OCI-M2 (cell line): ENCODE measurements at regions not wholly inside any gene's neighbourhood (a gene's known extent, or its start where the extent isn't known, plus 50 kb on each side); places are given as distances from the start of the nearest gene placed in this dataset.

ENCODE experiments used
- DNase-seq: peaks from one replicate; lab custom pipeline; 2025; ENCODE audit not compliant: unreplicated experiment; lab: John Stamatoyannopoulos, UW

DNA sequence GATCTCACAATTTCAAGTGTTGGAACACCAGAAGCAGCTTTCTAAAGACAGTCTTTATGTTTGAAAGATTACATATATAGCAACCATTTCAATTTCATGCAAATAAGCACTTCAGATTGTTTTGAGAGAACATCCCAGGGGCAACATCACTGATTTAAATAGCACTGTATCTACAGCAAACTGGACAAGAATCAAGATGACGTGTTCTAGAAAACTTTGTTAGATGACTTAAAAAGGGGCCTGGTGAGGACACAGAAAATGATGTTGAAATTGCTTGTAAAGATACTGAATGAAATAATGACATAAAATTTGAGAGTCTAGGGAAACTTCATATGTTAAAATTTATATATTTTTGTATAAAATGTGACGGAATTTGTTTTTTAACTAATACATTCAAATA lies 277.1 kb downstream of the KLF12 start:
- no peak for DNase-seq

DNA sequence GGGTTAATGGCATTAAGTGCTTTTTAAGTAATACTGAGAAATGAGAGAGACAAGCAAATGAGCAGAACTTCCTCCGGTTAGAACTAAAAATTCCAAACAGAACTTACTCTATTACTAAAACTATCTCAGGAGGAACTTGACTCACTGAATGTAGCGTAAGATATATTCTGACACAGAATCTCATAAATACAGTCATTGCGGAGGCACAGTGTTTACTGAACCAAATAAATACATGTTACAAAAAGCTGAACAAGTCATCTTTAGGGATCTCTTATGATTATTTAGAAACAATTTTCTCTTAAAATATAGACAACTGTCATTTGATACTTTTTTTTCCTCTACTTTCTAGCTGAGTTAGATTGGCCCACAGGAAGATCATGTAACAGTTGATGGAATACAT lies 283.1 kb downstream of the KLF12 start:
- no peak for DNase-seq

- DNase-seq = no peak
Measured at GRCh38 chr13:73850104-73850873, 283.9 kb downstream of the KLF12 start.

DNA sequence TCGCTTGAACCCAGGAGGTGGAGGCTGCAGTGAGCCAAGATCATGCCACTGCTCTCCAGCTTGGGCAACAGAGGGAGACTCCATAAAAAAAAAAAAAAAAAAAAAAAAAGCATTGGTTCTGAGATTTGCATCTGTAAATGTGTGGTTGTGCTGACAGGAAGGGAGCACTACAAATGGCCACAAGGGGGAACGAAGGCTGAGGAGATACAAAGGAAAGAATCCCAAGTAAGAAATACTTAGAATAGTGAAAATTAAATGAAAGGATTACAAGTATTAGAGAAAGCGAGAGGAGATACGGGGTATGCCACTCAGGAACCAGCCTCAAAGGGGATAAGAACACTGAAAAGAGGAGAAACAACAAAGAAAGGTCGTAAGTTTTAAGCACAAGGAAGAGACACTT lies 284.9 kb downstream of the KLF12 start:
- no peak for DNase-seq

DNA sequence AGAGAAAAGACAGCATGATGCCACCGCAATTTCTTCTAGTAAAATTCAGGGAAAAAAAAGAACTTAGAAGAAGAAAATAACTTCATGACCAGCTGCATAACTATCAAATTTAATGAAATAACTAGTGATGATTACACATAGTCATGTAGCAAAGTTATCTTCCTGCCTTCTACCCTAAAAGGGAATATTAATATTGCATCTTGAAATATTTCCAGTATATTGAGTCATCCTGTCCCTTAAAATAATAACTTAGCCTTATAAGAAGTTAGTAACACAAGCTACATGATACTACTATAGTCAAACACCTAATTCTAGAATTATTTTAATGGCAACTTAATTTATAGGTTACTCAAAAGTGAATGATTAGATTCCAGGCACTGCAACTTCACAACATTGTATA lies 289.2 kb downstream of the KLF12 start:
- DNase-seq = no peak

GRCh38 chr13:73842626-73843025 lies 291.6 kb downstream of the KLF12 start:
- DNase-seq = no peak

- no peak for DNase-seq
Measured at GRCh38 chr13:73842184-73842583, 292.0 kb downstream of the KLF12 start.

DNA sequence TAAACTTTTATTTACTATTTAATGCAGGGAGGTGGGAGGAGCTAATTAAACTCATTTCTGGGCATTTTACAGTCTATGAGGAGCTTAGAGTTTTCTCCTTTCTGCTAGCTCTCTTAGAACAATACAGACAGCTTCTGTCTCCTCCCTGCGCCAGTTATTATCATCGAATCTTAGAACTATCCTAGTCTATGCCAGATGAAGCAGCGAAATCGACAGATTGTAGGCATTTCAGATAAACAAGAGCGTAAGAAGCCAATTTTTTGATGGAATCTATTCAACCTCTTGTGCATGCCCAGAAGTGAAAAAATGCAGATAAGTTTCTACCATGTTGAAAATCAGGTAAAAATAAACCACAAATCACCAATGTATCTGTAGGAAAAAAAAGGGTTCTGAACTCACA lies 297.1 kb downstream of the KLF12 start:
- no peak for DNase-seq

DNA sequence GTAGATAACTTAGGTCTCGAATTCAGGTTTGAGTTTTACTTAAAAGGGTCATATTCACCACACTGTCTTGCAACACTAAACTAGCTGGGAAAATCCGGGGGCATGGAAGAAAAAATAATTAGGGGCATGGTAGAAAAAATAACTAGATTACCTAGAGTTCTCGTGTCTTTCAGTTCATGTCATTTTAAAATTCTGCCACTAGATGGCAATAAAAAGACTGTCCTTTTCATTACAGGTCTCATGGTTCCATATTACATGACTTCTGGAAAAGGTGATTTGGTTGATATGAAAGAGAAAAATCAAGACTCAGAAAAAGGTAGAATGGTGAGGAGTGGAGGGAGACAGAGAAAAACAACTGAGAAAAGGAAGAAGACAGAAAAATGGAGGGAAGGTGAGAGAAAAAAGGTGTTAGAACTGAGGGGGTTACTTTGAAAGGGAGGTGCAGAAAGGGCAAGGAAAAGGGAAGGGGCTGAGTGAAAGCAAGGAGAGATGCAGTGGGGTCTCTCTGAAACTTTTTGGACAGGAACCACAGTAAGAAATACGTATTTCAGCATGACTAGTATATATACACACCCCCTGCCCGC lies 299.0 kb downstream of the KLF12 start:
- no peak for DNase-seq

GRCh38 chr13:73833325-73834070 lies 300.7 kb downstream of the KLF12 start:
- no peak for DNase-seq

- DNase-seq = no peak
Measured at GRCh38 chr13:73832825-73833224, 301.4 kb downstream of the KLF12 start.

DNA sequence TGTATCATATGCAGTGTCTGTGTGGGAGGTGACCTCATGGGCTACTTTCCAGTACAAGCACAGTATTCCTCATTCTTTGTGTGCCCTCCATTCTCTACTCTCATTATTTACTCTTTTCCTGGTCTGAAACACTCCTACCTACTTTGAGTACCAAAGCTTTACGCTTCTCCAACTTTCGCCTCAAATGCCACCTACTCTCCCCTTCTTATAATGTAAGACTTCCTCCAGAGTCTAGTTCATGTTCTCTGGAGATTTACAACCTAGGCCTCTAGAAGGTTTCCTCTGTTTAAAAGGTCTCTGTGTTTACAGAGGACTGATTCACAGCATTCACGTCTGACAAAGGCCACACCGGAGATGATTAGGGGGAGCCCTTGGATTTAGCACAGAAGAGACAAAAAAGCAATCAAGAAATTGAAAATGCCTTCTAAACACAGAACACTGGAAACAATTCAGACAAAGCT lies 302.0 kb downstream of the KLF12 start:
- no peak for DNase-seq

- no peak for DNase-seq
Measured at GRCh38 chr13:73829416-73829815, 304.8 kb downstream of the KLF12 start.

GRCh38 chr13:73828811-73829210 lies 305.4 kb downstream of the KLF12 start:
- no peak for DNase-seq

DNA sequence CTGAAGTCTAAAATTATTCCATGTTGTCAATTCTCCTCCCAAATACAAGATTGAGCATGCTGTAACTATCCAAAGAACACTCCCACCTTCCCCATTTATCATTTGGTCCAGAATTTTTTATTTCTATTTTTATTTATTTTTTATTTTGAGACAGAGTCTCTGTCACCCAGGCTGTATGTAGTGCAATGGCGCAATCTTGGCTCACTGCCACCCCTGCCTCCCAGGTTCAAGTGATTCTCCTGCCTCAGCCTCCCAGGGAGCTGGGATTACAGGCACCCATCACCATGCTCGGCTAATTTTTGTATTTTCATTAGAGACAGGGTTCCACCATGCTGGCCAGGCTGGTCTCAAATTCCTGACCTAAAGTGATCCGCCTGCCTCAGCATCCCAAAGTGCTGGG lies 306.8 kb downstream of the KLF12 start:
- DNase-seq = no peak

GRCh38 chr13:73825143-73825542 lies 309.1 kb downstream of the KLF12 start:
- no peak for DNase-seq

GRCh38 chr13:73822668-73823592 lies 311.3 kb downstream of the KLF12 start:
- DNase-seq = no peak

DNA sequence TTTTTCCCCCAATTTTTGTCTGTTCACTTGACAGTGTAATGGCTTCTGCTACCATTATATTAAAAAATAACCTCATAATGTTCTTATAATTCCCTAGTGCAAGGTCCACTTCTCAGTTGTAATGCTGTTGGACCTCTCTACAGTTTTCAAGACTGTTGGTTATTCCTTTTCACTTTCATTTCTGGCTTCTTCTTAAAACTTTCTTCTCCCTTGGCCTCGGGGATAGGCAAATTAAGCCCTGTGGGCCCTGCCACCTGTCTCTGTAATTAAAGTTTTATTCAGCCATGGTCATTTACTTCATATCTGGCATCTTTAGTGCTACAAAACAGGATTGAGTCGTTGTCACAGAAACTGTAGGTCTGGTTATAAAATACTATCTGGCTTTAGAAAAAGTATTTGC lies 313.5 kb downstream of the KLF12 start:
- DNase-seq = no peak

GRCh38 chr13:73820285-73820684 lies 313.9 kb downstream of the KLF12 start:
- DNase-seq = no peak

DNA sequence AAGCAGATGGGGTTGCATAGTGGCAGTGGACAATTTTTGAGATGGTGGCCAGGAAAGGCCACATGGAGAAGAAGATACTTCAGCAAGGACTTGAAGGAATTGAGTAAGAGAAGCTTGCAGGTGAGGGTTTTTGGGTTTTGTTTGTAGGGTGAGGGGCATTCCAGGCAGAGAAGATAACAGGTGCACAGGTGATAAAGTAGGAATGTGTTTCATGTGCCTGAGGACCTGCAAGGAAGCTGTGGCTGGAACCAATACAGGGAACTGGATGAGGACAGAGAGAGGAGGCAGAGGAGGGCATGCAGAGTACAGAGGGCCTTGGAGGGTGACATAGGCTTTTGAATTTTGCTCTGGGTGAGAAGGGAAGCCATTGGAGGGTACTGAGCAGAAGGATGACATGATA lies 314.5 kb downstream of the KLF12 start:
- no peak for DNase-seq

GRCh38 chr13:73816702-73817101 lies 317.5 kb downstream of the KLF12 start:
- DNase-seq = no peak
